ENCODE measurements at regions not wholly inside any gene's neighbourhood (a gene's known extent, or its start where the extent isn't known, plus 50 kb on each side); places are given as distances from the start of the nearest gene placed in this dataset.
"Not testable (repeated sequence)": the region's sequence is repeated elsewhere in the genome, so short reads cannot be mapped to it uniquely, and the experiment has no call there.

- no peak for DNase-seq (ENCODE audit: low read depth in 1 of 2, low spot score in 1 of 2)
Observed at GRCh38 chr10:8128511-8128910, 74.0 kb downstream of the GATA3 start.

- no peak for DNase-seq (ENCODE audit: low read depth in 1 of 2, low spot score in 1 of 2)
Observed at GRCh38 chr10:8129438-8129837, 75.0 kb downstream of the GATA3 start.

- no peak for DNase-seq (ENCODE audit: low read depth in 1 of 2, low spot score in 1 of 2)
Observed at GRCh38 chr10:8130973-8131911, 76.8 kb downstream of the GATA3 start.

- DNase-seq (ENCODE audit: low read depth in 1 of 2, low spot score in 1 of 2): no peak
Observed at GRCh38 chr10:8133146-8133545, 78.7 kb downstream of the GATA3 start.

GRCh38 chr10:8136736-8137135 is 82.2 kb downstream of the GATA3 start:
- no peak for DNase-seq (ENCODE audit: low read depth in 1 of 2, low spot score in 1 of 2)

- DNase-seq (ENCODE audit: low read depth in 1 of 2, low spot score in 1 of 2): peak in 1 of 2 donors; percentile 9
Observed at GRCh38 chr10:8137272-8137681, 82.8 kb downstream of the GATA3 start.

- DNase-seq (ENCODE audit: low read depth in 1 of 2, low spot score in 1 of 2): no peak
Observed at GRCh38 chr10:8137726-8138125, 83.2 kb downstream of the GATA3 start.

- DNase-seq (ENCODE audit: low read depth in 1 of 2, low spot score in 1 of 2): no peak
Observed at GRCh38 chr10:8138471-8138870, 84.0 kb downstream of the GATA3 start.

- no peak for DNase-seq (ENCODE audit: low read depth in 1 of 2, low spot score in 1 of 2)
Observed at GRCh38 chr10:8144496-8144895, 90.0 kb downstream of the GATA3 start.

GRCh38 chr10:8146650-8147049 is 92.2 kb downstream of the GATA3 start:
- DNase-seq (ENCODE audit: low read depth in 1 of 2, low spot score in 1 of 2): no peak

GRCh38 chr10:8149991-8150390 is 95.5 kb downstream of the GATA3 start:
- no peak for DNase-seq (ENCODE audit: low read depth in 1 of 2, low spot score in 1 of 2)

- no peak for DNase-seq (ENCODE audit: low read depth in 1 of 2, low spot score in 1 of 2)
Observed at GRCh38 chr10:8150401-8150905, 96.0 kb downstream of the GATA3 start.

- DNase-seq (ENCODE audit: low read depth in 1 of 2, low spot score in 1 of 2): no peak
Observed at GRCh38 chr10:8151086-8151485, 96.6 kb downstream of the GATA3 start.

GRCh38 chr10:8156918-8157317 is 102.4 kb downstream of the GATA3 start:
- no peak for DNase-seq (ENCODE audit: low read depth in 1 of 2, low spot score in 1 of 2)

- DNase-seq (ENCODE audit: low read depth in 1 of 2, low spot score in 1 of 2): no peak
Observed at GRCh38 chr10:8158193-8159071, 103.9 kb downstream of the GATA3 start.

- no peak for DNase-seq (ENCODE audit: low read depth in 1 of 2, low spot score in 1 of 2)
Observed at GRCh38 chr10:8159341-8160165, 105.1 kb downstream of the GATA3 start.

- DNase-seq (ENCODE audit: low read depth in 1 of 2, low spot score in 1 of 2): no peak
Observed at GRCh38 chr10:8163824-8164223, 109.3 kb downstream of the GATA3 start.

GRCh38 chr10:8164640-8165039 is 110.2 kb downstream of the GATA3 start:
- not testable (repeated sequence) for DNase-seq (ENCODE audit: low read depth in 1 of 2, low spot score in 1 of 2)

- no peak for DNase-seq (ENCODE audit: low read depth in 1 of 2, low spot score in 1 of 2)
Observed at GRCh38 chr10:8168836-8169235, 114.3 kb downstream of the GATA3 start.

GRCh38 chr10:8171008-8171407 is 116.5 kb downstream of the GATA3 start:
- DNase-seq (ENCODE audit: low read depth in 1 of 2, low spot score in 1 of 2): no peak

GRCh38 chr10:8172604-8173003 is 118.1 kb downstream of the GATA3 start:
- DNase-seq (ENCODE audit: low read depth in 1 of 2, low spot score in 1 of 2): no peak

Data from activated T-helper 1 cell treated with anti-CD3 and anti-CD28 coated beads, Interleukin-2, amount 50 U/mL, for 16 hours (primary cell).